ENCODE measurements at regions not wholly inside any gene's neighbourhood (a gene's known extent, or its start where the extent isn't known, plus 50 kb on each side); places are given as distances from the start of the nearest gene placed in this dataset.
"Not testable (repeated sequence)": the region's sequence is repeated elsewhere in the genome, so short reads cannot be mapped to it uniquely, and the experiment has no call there.

DNA sequence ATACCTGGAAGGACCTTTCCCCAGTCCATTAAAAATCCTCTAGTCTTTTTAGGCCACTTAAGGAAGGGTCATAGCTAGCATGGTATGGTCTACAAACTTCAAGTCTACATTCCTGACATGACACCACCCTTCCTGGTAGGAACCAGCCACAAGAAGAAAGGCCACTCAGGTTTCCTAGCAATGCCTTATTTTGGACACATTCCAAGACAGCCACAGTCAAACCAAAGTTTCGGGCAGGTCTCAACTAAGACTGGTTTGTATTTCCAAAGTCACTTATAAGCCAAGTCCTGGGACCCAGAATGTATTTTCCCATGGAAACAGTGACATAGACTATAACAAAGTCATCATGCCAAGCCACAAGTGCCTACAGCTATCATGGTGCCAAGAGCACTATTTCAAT lies 50.6 kb upstream of the SLC44A3 start:
- peak; percentile 18 for DNase-seq (ENCODE audit: low spot score)

DNA sequence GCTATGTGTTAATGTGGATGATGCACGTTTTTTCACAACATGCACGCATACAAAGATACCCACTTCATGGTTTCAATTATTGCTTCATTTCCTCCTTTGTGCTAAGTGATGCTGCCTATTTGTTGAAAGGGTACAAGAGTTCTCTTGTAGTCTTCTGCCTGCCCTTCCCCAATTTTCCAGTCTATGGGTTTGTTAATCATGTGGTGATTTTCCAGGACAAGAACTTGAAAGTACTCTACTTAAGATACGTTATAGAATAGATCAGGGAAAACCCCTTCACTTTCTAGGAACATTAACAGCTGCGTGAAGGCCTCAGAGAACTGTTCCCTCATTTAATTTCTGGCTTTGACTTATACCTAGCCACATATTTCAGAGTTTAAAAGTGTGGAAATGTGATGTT lies 52.1 kb upstream of the SLC44A3 start:
- DNase-seq (ENCODE audit: low spot score) = no peak

DNA sequence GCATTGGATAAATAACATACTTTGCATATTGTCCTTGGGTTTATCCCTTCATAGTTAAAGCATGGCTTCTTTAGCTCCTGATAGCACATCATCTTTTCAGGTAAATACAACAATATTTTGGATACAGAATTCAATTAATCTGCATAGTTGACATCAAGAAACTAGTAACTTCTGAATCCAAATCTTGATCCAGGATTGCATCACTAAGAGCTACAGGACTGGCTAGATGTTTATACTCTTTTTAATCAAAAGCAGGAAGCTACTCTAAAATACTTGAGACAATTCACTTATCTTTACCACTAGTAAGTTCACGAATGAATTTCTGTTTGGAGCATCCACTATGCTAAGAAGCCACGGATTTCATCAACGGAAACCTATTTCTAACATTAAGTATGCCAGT lies 54.2 kb upstream of the SLC44A3 start:
- no peak for DNase-seq (ENCODE audit: low spot score)

DNA sequence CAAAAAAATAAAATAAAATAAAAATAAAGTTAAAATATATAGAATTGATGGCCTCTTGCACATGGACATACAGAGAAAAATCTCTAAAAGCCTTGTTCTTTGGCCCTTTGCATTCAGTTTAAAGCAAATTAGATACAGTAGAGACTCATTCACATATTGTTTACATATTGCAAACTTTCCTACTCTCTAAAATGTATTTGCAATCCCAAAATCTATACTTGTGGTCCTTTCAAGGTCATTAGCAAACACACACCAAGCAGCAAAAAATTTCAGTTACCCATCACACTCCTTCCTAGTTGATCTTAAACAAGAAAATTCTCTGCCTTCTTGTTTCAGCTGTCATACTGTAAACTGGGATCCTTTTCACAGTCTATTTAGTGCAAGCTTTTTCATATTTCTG lies 61.0 kb upstream of the SLC44A3 start:
- no peak for DNase-seq (ENCODE audit: low spot score)

DNA sequence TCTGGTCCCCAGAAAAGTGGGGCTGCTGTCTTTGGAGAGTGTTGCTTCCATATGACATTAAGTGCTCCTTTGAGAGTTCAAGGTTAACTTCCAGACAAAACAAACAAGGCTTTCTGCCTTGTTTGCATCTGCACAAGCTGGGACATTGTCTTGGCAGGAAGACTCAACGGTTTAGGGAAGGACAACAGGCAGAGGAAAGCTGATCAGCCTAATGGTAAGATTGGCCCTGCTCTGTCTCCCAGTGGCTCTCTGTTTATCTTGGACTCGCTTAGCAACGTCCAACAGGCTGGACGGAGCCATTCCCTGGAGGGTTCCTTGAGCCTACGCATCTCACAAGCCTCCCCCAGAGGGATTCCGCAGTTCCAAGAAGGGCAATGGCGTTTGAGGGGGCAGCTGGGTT lies 62.2 kb upstream of the SLC44A3 start:
- no peak for DNase-seq (ENCODE audit: low spot score)

DNA sequence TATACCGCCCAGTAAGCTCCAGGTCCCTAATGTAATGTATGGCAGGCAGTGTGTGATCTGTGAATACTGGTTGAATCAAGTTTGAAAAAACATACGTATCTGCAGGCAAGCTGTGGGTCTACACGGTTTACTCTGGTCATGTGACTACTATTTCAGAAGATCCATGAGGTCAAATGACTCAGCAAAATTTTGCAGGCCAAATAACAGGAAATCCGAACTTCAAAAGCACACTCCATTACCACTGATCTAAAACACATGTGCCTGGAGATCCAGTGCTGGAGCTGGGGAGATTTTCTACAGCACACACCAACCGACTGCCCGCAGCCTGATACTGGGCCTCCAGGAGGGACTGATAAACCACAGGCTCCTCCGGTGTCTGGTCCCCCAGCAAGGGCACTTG lies 64.5 kb upstream of the SLC44A3 start:
- no peak for DNase-seq (ENCODE audit: low spot score)

DNA sequence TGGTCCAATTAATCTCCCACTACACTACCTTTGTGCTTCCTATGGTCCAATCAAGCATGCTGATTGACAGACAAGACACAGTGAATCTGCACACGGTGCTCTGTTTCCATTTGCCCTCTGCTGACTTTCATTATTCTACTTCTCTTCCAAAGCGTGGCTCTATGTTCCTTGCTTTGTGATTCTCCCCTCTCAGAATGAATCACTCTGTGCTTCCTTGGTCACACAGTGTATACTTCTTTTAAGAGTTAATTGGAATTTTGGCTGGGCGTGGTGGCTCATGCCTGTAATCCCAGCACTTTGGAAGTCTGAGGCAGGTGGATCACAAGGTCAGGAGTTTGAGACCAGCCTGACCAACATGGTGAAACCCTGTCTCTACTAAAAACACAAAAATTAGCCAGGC lies 65.1 kb upstream of the SLC44A3 start:
- not testable (repeated sequence) for DNase-seq (ENCODE audit: low spot score)

DNA sequence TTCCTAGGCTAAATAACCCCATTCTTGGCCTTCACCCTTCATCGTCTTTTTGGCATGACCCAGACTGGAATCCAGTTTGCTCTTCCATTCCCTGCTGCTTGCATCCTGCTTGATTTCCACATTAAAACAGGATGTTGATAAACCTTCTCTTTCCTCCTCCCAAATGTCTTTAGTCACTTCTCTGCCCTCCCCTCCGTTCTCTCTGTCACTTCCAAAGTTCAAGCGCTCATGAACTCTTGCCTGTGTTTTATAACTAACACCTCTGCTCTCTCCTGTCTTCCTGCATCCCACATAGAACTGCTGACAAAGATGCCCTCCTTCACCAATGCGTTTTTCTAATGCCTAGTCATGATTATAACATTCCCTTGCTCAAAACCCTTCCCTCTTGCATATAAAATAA lies 65.6 kb upstream of the SLC44A3 start:
- DNase-seq (ENCODE audit: low spot score) = no peak

DNA sequence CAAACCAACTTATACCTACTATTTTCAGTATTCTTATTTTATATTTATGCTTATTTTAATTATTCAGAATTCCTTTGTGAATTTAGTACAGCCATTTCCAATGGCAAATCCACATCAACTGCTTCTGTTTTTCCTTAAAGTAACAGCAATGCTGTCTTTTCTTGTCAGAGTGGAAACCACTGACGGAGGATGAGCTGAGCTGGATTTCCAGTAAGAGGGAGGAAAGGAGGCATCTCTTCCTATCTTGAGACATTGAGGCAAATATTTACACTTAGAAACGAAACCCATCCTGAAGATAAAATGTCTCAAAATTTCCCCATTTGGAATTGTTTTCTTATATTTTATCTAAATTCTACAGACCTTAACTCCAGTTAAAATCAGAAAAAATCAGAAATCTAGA lies 66.1 kb upstream of the SLC44A3 start:
- DNase-seq (ENCODE audit: low spot score) = no peak

DNA sequence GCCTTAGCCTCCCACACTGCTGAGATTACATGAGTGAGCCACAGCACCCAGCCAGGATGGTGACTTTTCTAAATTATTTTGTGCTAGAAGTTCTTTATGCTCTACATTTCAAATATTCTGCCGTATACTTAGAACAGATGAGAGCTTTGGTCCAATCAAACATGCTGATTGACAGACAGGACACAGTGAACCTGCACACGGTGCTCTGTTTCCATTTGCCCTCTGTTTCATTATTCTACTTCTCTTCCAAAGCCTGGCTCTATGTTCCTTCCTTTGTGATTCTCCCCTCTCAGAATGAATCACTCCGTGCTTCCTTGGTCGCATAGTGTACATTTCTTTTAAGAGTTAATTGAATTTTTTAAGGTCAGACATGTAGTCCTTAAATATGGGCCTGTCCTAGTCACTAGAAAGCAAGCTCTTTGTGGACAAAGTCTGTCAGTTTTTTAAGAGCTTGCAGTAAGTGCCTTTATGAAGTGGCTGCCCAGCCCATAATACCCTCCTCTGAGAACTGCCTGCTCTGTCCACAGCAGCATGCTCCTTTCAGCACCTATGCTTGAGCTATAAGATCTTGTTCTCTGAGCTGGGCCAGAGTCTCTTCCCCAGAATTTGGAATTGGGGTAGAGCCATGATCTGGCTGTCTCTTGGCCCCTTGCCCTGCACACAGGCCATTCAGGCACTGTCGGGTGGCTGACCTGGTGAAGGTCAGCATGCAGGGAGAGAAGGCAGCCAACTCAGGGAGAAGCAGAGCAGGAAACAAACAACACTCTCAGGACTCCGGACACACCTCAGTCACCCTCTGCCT lies 66.8 kb upstream of the SLC44A3 start:
- DNase-seq (ENCODE audit: low spot score) = no peak

DNA sequence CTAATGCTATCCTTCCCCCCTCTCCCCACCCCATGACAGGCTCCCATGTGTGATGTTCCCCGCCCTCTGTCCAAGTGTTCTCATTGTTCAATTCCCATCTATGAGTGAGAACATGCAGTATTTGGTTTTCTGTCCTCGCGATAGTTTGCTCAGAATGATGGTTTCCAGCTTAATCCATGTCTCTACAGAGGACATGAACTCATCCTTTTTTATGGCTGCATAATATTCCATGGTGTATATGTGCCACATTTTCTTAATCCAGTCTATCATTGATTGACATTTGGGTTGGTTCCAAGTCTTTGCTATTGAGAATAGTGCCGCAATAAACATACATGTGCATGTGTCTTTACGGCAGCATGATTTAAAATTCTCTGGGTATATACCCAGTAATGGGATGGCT lies 68.7 kb upstream of the SLC44A3 start:
- not testable (repeated sequence) for DNase-seq (ENCODE audit: low spot score)

DNA sequence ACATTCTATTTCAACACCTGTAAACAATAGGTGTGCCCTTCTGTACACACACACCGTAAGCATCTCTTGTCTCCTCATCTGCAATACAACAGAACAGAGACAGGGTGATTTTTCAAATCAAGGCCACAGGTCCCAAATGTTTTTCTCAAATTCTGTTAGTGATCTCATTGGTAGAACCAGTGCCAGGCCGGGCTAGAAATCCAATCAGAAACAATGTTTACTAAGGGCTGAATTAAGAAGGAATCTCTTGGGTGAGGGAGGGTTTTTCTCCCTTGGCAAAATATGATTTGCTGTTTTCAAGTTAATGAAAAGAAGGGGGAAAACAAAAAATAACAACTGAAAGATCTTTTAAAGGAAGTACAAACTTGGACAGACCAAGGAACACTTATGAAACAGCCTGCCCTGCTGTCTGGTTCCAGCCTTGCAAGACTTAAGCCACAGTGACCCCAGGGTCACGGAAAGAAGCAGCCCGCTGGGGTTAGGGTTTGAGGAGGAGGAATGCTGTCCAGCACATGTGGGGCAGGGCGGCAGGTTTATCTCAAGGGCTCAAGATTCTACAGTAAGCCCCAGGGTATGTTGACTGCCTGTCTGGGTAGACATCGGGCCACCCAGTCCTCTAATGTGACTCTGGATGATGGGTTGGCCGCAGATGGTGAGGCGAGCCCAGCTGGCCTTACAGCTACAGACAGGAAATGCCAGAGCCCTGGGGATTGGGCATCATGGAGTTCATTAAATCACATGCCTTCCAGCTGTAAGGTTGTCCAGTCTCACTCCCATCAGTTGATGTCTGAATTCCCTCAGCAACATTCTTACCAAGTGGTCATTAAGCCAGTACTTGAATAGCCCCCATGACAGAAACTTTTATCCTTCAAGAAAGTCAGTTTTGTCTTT lies 73.3 kb upstream of the SLC44A3 start:
- DNase-seq (ENCODE audit: low spot score) = no peak

DNA sequence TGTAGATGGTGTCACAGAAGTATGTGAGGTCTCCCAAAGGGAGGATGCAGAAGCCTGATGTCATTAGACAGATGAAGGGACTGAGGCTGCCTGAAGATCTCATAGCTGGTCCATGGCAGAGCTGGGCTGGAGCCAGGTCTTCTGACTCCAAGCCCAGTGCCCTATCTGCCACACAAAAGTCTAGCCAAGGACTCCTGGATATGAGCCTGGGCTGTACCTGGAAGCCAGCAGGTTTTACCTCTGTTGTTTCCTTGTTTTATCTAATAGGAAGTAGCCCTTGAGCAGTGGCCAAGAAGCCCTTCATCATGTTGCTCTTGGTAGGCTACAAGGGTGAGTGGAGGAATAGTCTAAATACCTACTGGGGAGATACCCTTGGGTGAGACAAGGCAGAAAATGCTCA lies 74.4 kb upstream of the SLC44A3 start:
- no peak for DNase-seq (ENCODE audit: low spot score)

DNA sequence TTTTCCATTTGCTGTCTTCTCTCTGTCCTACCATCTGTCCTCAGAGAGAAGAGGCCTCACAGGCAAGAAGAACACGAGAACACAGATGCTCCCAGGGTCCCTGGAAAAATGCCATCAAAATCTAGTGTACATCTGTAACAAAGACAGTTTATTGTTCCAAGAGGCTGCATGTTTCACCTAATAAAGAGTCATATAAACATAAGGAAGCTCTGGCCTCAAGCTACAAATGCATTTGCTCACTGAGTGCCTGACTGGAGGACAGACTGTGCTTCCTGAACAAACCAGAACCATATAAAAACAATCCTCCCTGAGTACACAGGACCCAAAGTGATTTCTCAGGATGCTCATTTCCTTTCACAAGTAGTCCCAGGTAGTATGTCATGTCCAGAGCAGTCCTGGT lies 76.3 kb upstream of the SLC44A3 start:
- no peak for DNase-seq (ENCODE audit: low spot score)

DNA sequence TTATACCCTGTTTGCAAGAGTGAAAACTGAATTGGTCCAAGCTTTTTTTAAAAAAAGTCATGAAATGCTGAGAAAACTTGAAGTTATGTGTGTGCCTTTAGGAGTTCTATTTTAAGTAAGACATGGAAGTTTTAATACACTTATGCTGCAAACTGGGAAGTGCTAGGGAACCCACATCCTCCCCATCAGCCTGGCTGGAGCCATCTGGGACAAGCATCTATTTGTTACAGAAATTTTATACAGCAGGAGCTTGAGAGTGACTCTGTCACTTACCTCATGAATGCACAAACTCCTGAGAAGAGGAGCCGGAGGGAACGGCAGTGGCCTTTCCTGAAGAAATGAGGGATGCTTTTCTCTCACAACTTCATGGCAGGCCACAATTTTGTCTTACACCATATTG lies 78.2 kb upstream of the SLC44A3 start:
- DNase-seq (ENCODE audit: low spot score) = no peak

DNA sequence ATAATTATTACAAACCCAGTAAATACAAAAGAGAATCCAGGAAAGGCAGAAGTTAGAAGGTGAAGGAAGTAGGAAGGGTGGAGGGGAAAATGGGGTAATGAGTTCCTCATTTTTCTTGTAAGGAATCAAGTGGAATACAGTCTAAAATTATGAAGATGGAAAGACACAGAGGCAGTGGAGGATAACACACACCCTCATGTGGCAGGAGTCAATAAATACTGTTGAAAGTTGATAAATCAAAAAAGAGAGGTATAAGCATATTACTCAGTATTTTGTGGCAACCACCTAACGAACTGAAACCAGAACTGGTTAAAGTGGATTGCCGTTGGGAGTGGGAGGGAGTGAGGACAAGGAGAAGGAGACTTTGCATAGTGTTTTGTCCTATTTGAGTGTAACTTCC lies 78.6 kb upstream of the SLC44A3 start:
- no peak for DNase-seq (ENCODE audit: low spot score)

DNA sequence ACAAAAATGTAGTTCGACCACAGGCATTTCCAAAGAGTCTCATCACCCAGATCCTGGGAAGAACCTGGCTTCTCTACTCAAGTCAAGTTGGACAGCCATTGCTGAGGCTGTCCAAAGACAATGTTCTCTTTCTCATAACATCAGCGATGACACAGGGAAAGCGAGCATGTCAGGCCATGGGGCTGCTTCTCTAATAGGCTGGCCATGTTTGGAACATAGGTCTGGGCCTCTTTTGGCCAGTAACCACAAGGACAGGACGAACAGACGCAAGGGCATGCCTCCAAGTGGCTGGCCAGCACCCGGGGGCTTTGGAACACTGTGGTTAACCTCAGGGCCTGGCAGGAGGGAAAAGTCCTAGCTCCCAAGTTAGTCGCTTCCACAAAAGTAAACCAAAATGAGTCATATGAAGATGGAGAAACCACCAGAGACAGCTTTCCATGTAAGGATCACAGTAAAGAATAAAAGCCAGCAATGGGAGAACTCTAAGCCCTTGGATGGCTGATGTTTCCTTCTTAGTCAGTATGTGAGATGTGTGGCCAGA lies 80.6 kb upstream of the SLC44A3 start:
- DNase-seq (ENCODE audit: low spot score) = peak; percentile 27

DNA sequence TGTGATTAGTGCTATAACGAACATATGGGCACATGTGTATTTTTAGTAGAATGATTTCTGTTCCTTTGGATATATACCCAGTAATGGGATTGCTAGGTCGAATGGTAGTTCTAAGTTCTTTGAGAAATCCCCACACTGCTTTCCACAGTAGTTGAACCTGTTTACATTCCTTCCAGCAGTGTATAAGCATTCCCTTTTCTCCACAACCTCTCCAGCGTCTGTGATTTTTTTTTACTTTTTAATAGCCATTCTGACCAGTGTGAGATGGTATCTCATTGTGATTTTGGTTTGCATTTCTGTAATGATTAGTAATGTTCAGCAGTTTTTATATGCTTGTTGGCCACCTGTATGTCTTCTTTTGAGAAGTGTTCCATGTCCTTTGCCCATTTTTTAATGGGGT lies 81.8 kb upstream of the SLC44A3 start:
- DNase-seq (ENCODE audit: low spot score) = no peak

DNA sequence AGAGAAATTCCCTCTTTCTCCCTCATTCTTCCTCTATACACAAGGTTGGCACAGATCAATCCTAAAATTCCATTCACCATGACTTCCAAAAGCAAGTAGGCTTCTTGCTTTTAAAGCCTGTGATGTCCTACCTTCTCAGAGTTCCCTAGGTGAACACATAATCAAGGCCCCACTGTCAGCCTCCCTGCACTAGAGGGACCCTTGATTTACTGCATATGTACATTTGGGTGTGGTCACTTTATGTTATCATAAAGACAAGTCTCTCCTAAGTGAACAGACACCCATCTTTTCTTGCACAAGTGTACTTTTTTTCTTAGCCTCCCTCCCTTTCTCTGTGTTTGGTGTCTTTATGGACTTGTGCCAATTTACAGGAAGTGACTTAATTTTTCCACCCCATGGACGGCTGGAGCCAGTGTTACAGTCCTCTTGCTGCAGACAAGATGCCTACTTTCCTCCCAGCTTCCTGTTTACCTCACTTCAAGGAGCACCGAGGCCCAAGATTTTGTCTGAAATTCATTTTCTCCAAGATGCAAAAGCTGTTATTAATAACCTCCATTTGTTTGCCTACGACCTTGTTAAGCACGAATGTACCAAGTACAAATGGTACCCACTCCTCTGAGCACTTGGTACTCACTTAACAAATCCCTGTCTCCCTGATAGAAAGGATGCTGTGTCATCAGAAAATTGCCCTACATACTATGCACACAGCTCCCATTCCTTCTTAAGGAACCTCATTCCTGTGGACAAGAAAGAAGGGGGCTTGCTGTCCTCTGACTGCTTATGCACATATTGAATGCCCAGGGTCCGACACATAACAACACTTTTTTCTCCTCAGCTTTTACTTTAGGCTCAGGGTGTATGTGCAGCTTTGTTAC lies 82.8 kb upstream of the SLC44A3 start:
- DNase-seq (ENCODE audit: low spot score) = peak; percentile 27

DNA sequence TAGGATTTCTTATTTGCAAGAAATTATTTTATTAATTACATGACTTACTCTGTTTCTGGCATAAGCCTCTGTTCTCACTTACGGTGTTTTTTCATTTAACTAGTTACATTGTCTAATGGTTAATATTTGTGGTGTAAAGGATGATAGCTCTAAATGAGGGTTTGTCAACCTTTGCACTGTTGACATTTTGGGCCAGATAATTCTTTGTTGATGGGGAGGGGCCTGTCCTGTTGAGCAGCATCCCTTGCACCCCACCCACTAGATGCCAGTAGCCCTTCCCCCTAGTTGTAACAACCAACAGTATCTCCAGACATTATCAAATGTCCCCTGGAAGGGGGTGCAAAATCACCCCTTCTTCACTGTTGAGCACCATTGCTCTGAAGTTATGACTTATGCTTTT lies 83.6 kb upstream of the SLC44A3 start:
- DNase-seq (ENCODE audit: low spot score) = no peak

DNA sequence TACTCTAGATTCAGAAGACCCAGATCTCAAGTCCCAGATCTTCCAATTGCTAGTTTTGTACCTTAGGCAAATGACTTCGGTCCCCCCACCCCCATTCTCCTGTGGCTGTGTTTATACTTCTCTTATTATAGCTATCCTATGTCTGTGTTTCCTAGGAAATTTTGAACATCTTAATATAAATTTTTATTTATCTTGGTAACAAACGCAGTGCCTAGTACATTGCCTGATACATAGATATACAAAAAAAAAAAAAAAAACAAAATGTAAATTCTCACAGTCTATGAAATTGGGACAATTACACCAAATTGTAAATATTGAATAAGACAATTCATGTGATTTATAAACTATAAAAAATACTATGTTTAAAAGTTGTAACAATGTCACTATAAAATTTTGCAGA lies 84.1 kb upstream of the SLC44A3 start:
- DNase-seq (ENCODE audit: low spot score) = no peak

All from LoVo (cell line).